Activated CD8-positive, alpha-beta memory T cell treated with anti-CD3 and anti-CD28 coated beads, Interleukin-2, amount 10 ng/mL, durations not matched to agents 7 days and 5 days (primary cell): ENCODE measurements at regions not wholly inside any gene's neighbourhood (a gene's known extent, or its start where the extent isn't known, plus 50 kb on each side); places are given as distances from the start of the nearest gene placed in this dataset.
"Not testable (repeated sequence)": the region's sequence is repeated elsewhere in the genome, so short reads cannot be mapped to it uniquely, and the experiment has no call there.

ENCODE experiments used
- ATAC-seq: fragments of 150-1000 bp; cut with Tn5 transposase; one replicate; pipeline ENCODE4 v1.10.0; 2021; ENCODE audit warnings: moderate library complexity
- CTCF ChIA-PET: fragments of 350-600 bp; sonication (Branson Sonifier 250); formaldehyde crosslinking; loops from one replicate; lab custom pipeline; 2021; ENCODE audit warnings: antibody characterized with exemption; lab: Charles Lee
- DNase-seq: peaks from one replicate; pipeline ENCODE4 v3.0.0-alpha.2; 2020
- H3K27ac Mint-ChIP-seq: one replicate; pipeline ENCODE4 v1.8.0; 2021; ENCODE audit warnings: mild to moderate bottlenecking, mixed read lengths
- H3K27me3 Mint-ChIP-seq: one replicate; pipeline ENCODE4 v1.8.0; 2021; ENCODE audit warnings: mixed read lengths
- H3K36me3 Mint-ChIP-seq: one replicate; pipeline ENCODE4 v1.8.0; 2021; ENCODE audit warnings: mild to moderate bottlenecking, mixed read lengths
- H3K4me1 Mint-ChIP-seq: one replicate; pipeline ENCODE4 v1.8.0; 2021; ENCODE audit warnings: mixed read lengths
- H3K4me3 Mint-ChIP-seq: one replicate; pipeline ENCODE4 v1.8.0; 2021; ENCODE audit warnings: mild to moderate bottlenecking, moderate library complexity, mixed read lengths
- H3K9me3 Mint-ChIP-seq: one replicate; pipeline ENCODE4 v1.8.0; 2022; ENCODE audit warnings: low read depth, mixed read lengths

GRCh38 chr3:187491371-187491770 is 123.2 kb downstream of the RTP4 start:
- Mint-ChIP-seq H3K4me3 (no peak overlapping the region), H3K27ac (no peak overlapping the region), H3K4me1 (no peaks in the 10 kb centered on the region), H3K9me3 (no peaks in the 10 kb centered on the region), H3K27me3 (peaks cover 19% of the 10 kb centered on the region), H3K36me3 (no peaks in the 10 kb centered on the region)
- DNase-seq, result no peak
- ATAC-seq, result no peak
- CTCF ChIA-PET, result no interaction called here

GRCh38 chr3:187490366-187490765 is 122.2 kb downstream of the RTP4 start:
- no peak for DNase-seq
- Mint-ChIP-seq H3K27ac (no peak overlapping the region), H3K4me1 (no peaks in the 10 kb centered on the region), H3K9me3 (no peaks in the 10 kb centered on the region), H3K27me3 (peaks cover 17% of the 10 kb centered on the region), H3K4me3 (no peak overlapping the region), H3K36me3 (no peaks in the 10 kb centered on the region)
- no peak for ATAC-seq
- CTCF ChIA-PET, result no interaction called here

- peaks cover 21% of the 10 kb centered on the region for H3K27me3 Mint-ChIP-seq
- no peak for ATAC-seq
- CTCF ChIA-PET, result no interaction called here
Measured at GRCh38 chr3:187484547-187485295, 116.5 kb downstream of the RTP4 start.

GRCh38 chr3:187481426-187481825 is 113.2 kb downstream of the RTP4 start:
- peaks cover 5% of the 10 kb centered on the region for H3K9me3 Mint-ChIP-seq
- DNase-seq (no peak), ATAC-seq (no peak)
- H3K27ac Mint-ChIP-seq, result no peak overlapping the region
- no peaks in the 10 kb centered on the region for H3K4me1 Mint-ChIP-seq
- H3K4me3 Mint-ChIP-seq, result no peak overlapping the region
- H3K27me3 Mint-ChIP-seq, result peaks cover 9% of the 10 kb centered on the region
- no peaks in the 10 kb centered on the region for H3K36me3 Mint-ChIP-seq
- CTCF ChIA-PET, result no interaction called here

More at GRCh38 chr3:187484547-187485295, 116.5 kb downstream of the RTP4 start:
- Mint-ChIP-seq H3K9me3 (no peaks in the 10 kb centered on the region), H3K4me1 (no peaks in the 10 kb centered on the region), H3K27ac (no peak overlapping the region), H3K4me3 (no peak overlapping the region), H3K36me3 (no peaks in the 10 kb centered on the region)
- no peak for DNase-seq

GRCh38 chr3:187475613-187476012 is 107.4 kb downstream of the RTP4 start:
- H3K4me1 Mint-ChIP-seq, H3K27me3 Mint-ChIP-seq, H3K9me3 Mint-ChIP-seq, CTCF ChIA-PET, H3K27ac Mint-ChIP-seq, H3K36me3 Mint-ChIP-seq, H3K4me3 Mint-ChIP-seq, DNase-seq, ATAC-seq: not testable (repeated sequence)

- Mint-ChIP-seq H3K36me3 (no peaks in the 10 kb centered on the region), H3K9me3 (peaks cover 8% of the 10 kb centered on the region), H3K27ac (no peak overlapping the region), H3K4me3 (no peak overlapping the region), H3K4me1 (no peaks in the 10 kb centered on the region), H3K27me3 (peaks cover 6% of the 10 kb centered on the region)
- ATAC-seq, result no peak
- no peak for DNase-seq
- CTCF ChIA-PET, result no interaction called here
Measured at GRCh38 chr3:187473778-187474406, 105.7 kb downstream of the RTP4 start.

- peaks cover 23% of the 10 kb centered on the region for H3K27me3 Mint-ChIP-seq
- H3K4me3 Mint-ChIP-seq, H3K27ac Mint-ChIP-seq, H3K9me3 Mint-ChIP-seq, DNase-seq, ATAC-seq, H3K4me1 Mint-ChIP-seq, CTCF ChIA-PET, H3K36me3 Mint-ChIP-seq: not testable (repeated sequence)
Measured at GRCh38 chr3:187466306-187466705, 98.1 kb downstream of the RTP4 start.

GRCh38 chr3:187465503-187465902 is 97.3 kb downstream of the RTP4 start:
- Mint-ChIP-seq H3K27ac (no peak overlapping the region), H3K27me3 (peaks cover 20% of the 10 kb centered on the region), H3K9me3 (no peaks in the 10 kb centered on the region), H3K4me3 (no peak overlapping the region), H3K4me1 (no peaks in the 10 kb centered on the region), H3K36me3 (no peaks in the 10 kb centered on the region)
- CTCF ChIA-PET, result no interaction called here
- DNase-seq, result no peak
- ATAC-seq, result no peak

GRCh38 chr3:187464682-187465081 is 96.5 kb downstream of the RTP4 start:
- peaks cover 22% of the 10 kb centered on the region for H3K27me3 Mint-ChIP-seq
- CTCF ChIA-PET, result no interaction called here
- H3K4me3 Mint-ChIP-seq, result no peak overlapping the region
- ATAC-seq, result no peak
- H3K36me3 Mint-ChIP-seq, result no peaks in the 10 kb centered on the region
- DNase-seq, result no peak
- H3K27ac Mint-ChIP-seq, result no peak overlapping the region
- H3K9me3 Mint-ChIP-seq, result no peaks in the 10 kb centered on the region
- H3K4me1 Mint-ChIP-seq, result no peaks in the 10 kb centered on the region

- no peak for ATAC-seq
- no peaks in the 10 kb centered on the region for H3K4me1 Mint-ChIP-seq
- CTCF ChIA-PET, result no interaction called here
Measured at GRCh38 chr3:187458921-187459320, 90.7 kb downstream of the RTP4 start.

GRCh38 chr3:187458383-187458782 is 90.2 kb downstream of the RTP4 start:
- DNase-seq, result no peak
- CTCF ChIA-PET, result no interaction called here
- peaks cover 35% of the 10 kb centered on the region for H3K27me3 Mint-ChIP-seq
- H3K36me3 Mint-ChIP-seq, result no peaks in the 10 kb centered on the region
- no peaks in the 10 kb centered on the region for H3K4me1 Mint-ChIP-seq
- no peak overlapping the region for H3K4me3 Mint-ChIP-seq
- no peak for ATAC-seq
- no peak overlapping the region for H3K27ac Mint-ChIP-seq
- no peaks in the 10 kb centered on the region for H3K9me3 Mint-ChIP-seq

More at GRCh38 chr3:187458921-187459320, 90.7 kb downstream of the RTP4 start:
- Mint-ChIP-seq H3K4me3 (no peak overlapping the region), H3K27me3 (peaks cover 38% of the 10 kb centered on the region), H3K27ac (no peak overlapping the region), H3K9me3 (no peaks in the 10 kb centered on the region), H3K36me3 (no peaks in the 10 kb centered on the region)
- no peak for DNase-seq

- Mint-ChIP-seq H3K27ac (no peak overlapping the region), H3K4me1 (no peaks in the 10 kb centered on the region), H3K36me3 (no peaks in the 10 kb centered on the region), H3K4me3 (no peak overlapping the region), H3K9me3 (no peaks in the 10 kb centered on the region), H3K27me3 (peaks cover 28% of the 10 kb centered on the region)
- no peak for DNase-seq
- ATAC-seq, result no peak
- CTCF ChIA-PET, result no interaction called here
Measured at GRCh38 chr3:187456250-187456649, 88.1 kb downstream of the RTP4 start.

GRCh38 chr3:187454085-187454815 is 86.1 kb downstream of the RTP4 start:
- Mint-ChIP-seq H3K36me3 (no peaks in the 10 kb centered on the region), H3K9me3 (no peaks in the 10 kb centered on the region), H3K4me3 (no peak overlapping the region), H3K27me3 (peaks cover 24% of the 10 kb centered on the region), H3K27ac (no peak overlapping the region), H3K4me1 (no peaks in the 10 kb centered on the region)
- DNase-seq (no peak), ATAC-seq (no peak)
- CTCF ChIA-PET, result no interaction called here
